Naive thymus-derived CD4-positive, alpha-beta T cell (primary cell): ENCODE measurements at regions not wholly inside any gene's neighbourhood (a gene's known extent, or its start where the extent isn't known, plus 50 kb on each side); places are given as distances from the start of the nearest gene placed in this dataset.
A peak's percentile ranks its signal among the peaks of the same experiment; 100 is the strongest.

Experiments
- ATAC-seq: fragments of 150-1000 bp; cut with Tn5 transposase; 2 replicates; pipeline ENCODE4 v1.10.0; 2021; ENCODE audit warnings: mild to moderate bottlenecking, moderate library complexity
- CTCF ChIA-PET: fragments of 350-600 bp; sonication (Branson Sonifier 250); formaldehyde crosslinking; loops from one replicate; lab custom pipeline; 2021; ENCODE audit warnings: antibody characterized with exemption; lab: Charles Lee
- POLR2A ChIA-PET: fragments of 350-600 bp; sonication (Branson Sonifier 250); formaldehyde crosslinking; loops from one replicate; lab custom pipeline; 2021; ENCODE audit warnings: antibody characterized with exemption, inconsistent platforms; lab: Charles Lee
- DNase-seq, 9 donors: peaks; one replicate each; pipeline versions ENCODE4 v3.0.0 to v3.0.0-alpha.2; 2020 to 2022; ENCODE audit warnings: mixed read lengths in 1 of 9
- H3K27ac ChIP-seq: one replicate; pipeline ENCODE4 v1.7.0; 2013; ENCODE audit warnings: mild to moderate bottlenecking, low read depth, low read length, moderate library complexity
- H3K27me3 ChIP-seq, 2 donors: one replicate each; pipeline ENCODE4 v1.7.0; 2013; ENCODE audit warnings: low read length in 2 of 2, mild to moderate bottlenecking in 2 of 2, moderate library complexity in 2 of 2; ENCODE audit not compliant: control insufficient read depth in 2 of 2, insufficient read depth in 2 of 2
- H3K36me3 ChIP-seq, 3 experiments: 1 replicate in 2 of 3; 2 replicates in 1 of 3; pipeline ENCODE4 v1.7.0; 2013; ENCODE audit warnings: low read length in 3 of 3, mild to moderate bottlenecking in 3 of 3, moderate library complexity in 1 of 3; ENCODE audit not compliant: insufficient read depth in 3 of 3, control insufficient read depth in 2 of 3
- H3K4me1 ChIP-seq, 2 donors: one replicate each; pipeline ENCODE4 v1.7.0; 2013; ENCODE audit warnings: low read length in 2 of 2, mild to moderate bottlenecking in 2 of 2, moderate library complexity in 1 of 2; ENCODE audit not compliant: control insufficient read depth in 2 of 2, insufficient read depth in 2 of 2
- H3K4me3 ChIP-seq: 2 replicates; pipeline ENCODE4 v1.7.0; 2013; ENCODE audit warnings: mild to moderate bottlenecking, low read length
- H3K9me3 ChIP-seq, 3 experiments: 1 replicate in 2 of 3; 2 replicates in 1 of 3; pipeline ENCODE4 v1.7.0; 2013; ENCODE audit warnings: low read length in 3 of 3; ENCODE audit not compliant: control insufficient read depth in 2 of 3
- H3K27ac Mint-ChIP-seq, 9 donors: one replicate each; pipeline ENCODE4 v1.8.0; 2020 to 2022; ENCODE audit warnings: mixed read lengths in 9 of 9, mild to moderate bottlenecking in 8 of 9, moderate library complexity in 5 of 9, inconsistent platforms in 2 of 9
- H3K27me3 Mint-ChIP-seq, 5 donors: one replicate each; pipeline ENCODE4 v1.8.0; 2021 to 2022; ENCODE audit warnings: mixed read lengths in 5 of 5, mild to moderate bottlenecking in 1 of 5
- H3K36me3 Mint-ChIP-seq, 5 donors: one replicate each; pipeline ENCODE4 v1.8.0; 2020 to 2022; ENCODE audit warnings: mixed read lengths in 5 of 5, mild to moderate bottlenecking in 3 of 5, inconsistent platforms in 1 of 5
- H3K4me1 Mint-ChIP-seq, 7 donors: one replicate each; pipeline ENCODE4 v1.8.0; 2020 to 2022; ENCODE audit warnings: mixed read lengths in 7 of 7, mild to moderate bottlenecking in 3 of 7, inconsistent platforms in 1 of 7
- H3K4me3 Mint-ChIP-seq, 10 donors: one replicate each; pipeline ENCODE4 v1.8.0; 2020 to 2022; ENCODE audit warnings: mild to moderate bottlenecking in 10 of 10, mixed read lengths in 10 of 10, moderate library complexity in 6 of 10, inconsistent platforms in 2 of 10
- H3K9me3 Mint-ChIP-seq, 11 donors: one replicate each; pipeline ENCODE4 v1.8.0; 2020 to 2022; ENCODE audit warnings: mixed read lengths in 11 of 11, mild to moderate bottlenecking in 4 of 11, inconsistent platforms in 1 of 11, moderate library complexity in 1 of 11
- intact Hi-C, 2 donors: fragments of 100-400 bp; cut with micrococcal nuclease; formaldehyde crosslinking; loops; one replicate each; pipeline ENCODE4 v1.15.1; 2023

- Histone ChIP-seq H3K4me3 (no peak overlapping the region), H3K4me1 (no peaks in the 10 kb centered on the region), H3K27ac (no peak overlapping the region), H3K36me3 (no peaks in the 10 kb centered on the region), H3K27me3 (no peaks in the 10 kb centered on the region), H3K9me3 (no peaks in the 10 kb centered on the region)
- DNase-seq (no peak), ATAC-seq (no peak)
- no peak overlapping the region for H3K4me3 Mint-ChIP-seq
- ChIA-PET CTCF (no interaction called here), POLR2A (no interaction called here)
- peaks cover 0 to 5% (median 0%) of the 10 kb centered on the region in 7 donors for H3K4me1 Mint-ChIP-seq
- H3K36me3 Mint-ChIP-seq, result peaks cover 0 to 5% (median 0%) of the 10 kb centered on the region in 5 donors
- H3K27ac Mint-ChIP-seq, result peak overlapping the region in 1 of 9 donors; percentile 74
- intact Hi-C loops, result no loop called here
- H3K9me3 Mint-ChIP-seq, result peaks cover 0 to 5% (median 0%) of the 10 kb centered on the region in 11 donors
- H3K27me3 Mint-ChIP-seq, result peaks cover 0 to 16% (median 0%) of the 10 kb centered on the region in 5 donors
Observed at GRCh38 chr9:78150983-78151356, 84.9 kb upstream of the CEP78 start.

- peaks cover 0 to 14% (median 0%) of the 10 kb centered on the region in 5 donors for H3K27me3 Mint-ChIP-seq
- no peaks in the 10 kb centered on the region for H3K9me3 ChIP-seq
- DNase-seq (no peak), ATAC-seq (no peak)
- H3K27ac Mint-ChIP-seq, result peak overlapping the region in 1 of 9 donors; percentile 74
- H3K36me3 ChIP-seq, result no peaks in the 10 kb centered on the region
- H3K27ac ChIP-seq, result no peak overlapping the region
- H3K4me1 Mint-ChIP-seq, result peaks cover 0 to 5% (median 0%) of the 10 kb centered on the region in 7 donors
- no peaks in the 10 kb centered on the region for H3K27me3 ChIP-seq
- ChIA-PET POLR2A (interaction anchor here (0.8 kb wide), 1 partner anchor 21 kb away, joined by 3 read pairs; no protein-coding TSS in a partner anchor), CTCF (no interaction called here)
- H3K4me1 ChIP-seq, result no peaks in the 10 kb centered on the region
- intact Hi-C loops, result no loop called here
- peaks cover 0 to 5% (median 0%) of the 10 kb centered on the region in 11 donors for H3K9me3 Mint-ChIP-seq
- no peak overlapping the region for H3K4me3 Mint-ChIP-seq
- no peak overlapping the region for H3K4me3 ChIP-seq
- peaks cover 0 to 5% (median 0%) of the 10 kb centered on the region in 5 donors for H3K36me3 Mint-ChIP-seq
Observed at GRCh38 chr9:78150312-78150982, 85.4 kb upstream of the CEP78 start.

GRCh38 chr9:78149702-78150291 lies 86.1 kb upstream of the CEP78 start:
- H3K4me1 Mint-ChIP-seq, result peaks cover 0 to 7% (median 0%) of the 10 kb centered on the region in 7 donors
- H3K36me3 ChIP-seq, result no peaks in the 10 kb centered on the region
- H3K27me3 ChIP-seq, result no peaks in the 10 kb centered on the region
- no peak for DNase-seq
- no peak overlapping the region for H3K4me3 Mint-ChIP-seq
- H3K27ac Mint-ChIP-seq, result no peak overlapping the region
- CTCF ChIA-PET, result interaction anchor here (0.6 kb wide), 1 partner anchor 714 kb away, joined by 4 read pairs; no protein-coding TSS in a partner anchor
- POLR2A ChIA-PET, result interaction anchor here (0.8 kb wide), 1 partner anchor 21 kb away, joined by 3 read pairs; no protein-coding TSS in a partner anchor
- no peaks in the 10 kb centered on the region for H3K9me3 ChIP-seq
- no peak overlapping the region for H3K27ac ChIP-seq
- no peak for ATAC-seq
- no peaks in the 10 kb centered on the region for H3K4me1 ChIP-seq
- H3K36me3 Mint-ChIP-seq, result peaks cover 0 to 5% (median 0%) of the 10 kb centered on the region in 5 donors
- peaks cover 0 to 3% (median 0%) of the 10 kb centered on the region in 11 donors for H3K9me3 Mint-ChIP-seq
- peaks cover 0 to 10% (median 0%) of the 10 kb centered on the region in 5 donors for H3K27me3 Mint-ChIP-seq
- intact Hi-C loops, result no loop called here
- H3K4me3 ChIP-seq, result no peak overlapping the region

DNA sequence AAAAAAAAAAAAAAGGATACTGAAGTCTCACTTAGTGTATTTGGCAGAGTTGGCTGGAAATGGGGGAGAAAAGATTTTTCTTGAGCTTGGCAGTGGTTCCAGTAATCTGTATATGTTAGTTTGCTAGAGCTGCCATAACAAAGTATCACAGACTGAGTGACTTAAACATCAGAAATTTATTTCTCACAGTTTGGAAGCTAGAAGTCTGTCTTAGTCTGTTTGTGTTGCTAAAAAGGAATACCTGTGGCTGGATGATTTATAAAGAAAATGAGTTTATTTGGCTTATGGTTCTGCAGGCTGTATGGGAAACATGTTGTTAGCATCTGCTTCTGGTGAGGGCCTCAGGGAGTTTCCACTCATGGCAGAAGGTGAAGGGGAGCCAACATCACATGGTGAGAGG lies 89.6 kb upstream of the CEP78 start:
- no peak overlapping the region for H3K27ac ChIP-seq
- intact Hi-C loops, result no loop called here
- DNase-seq (no peak), ATAC-seq (no peak)
- no peaks in the 10 kb centered on the region for H3K4me1 ChIP-seq
- ChIA-PET CTCF (interaction anchor here (0.5 kb wide), 1 partner anchor 26 kb away, joined by 3 read pairs; no protein-coding TSS in a partner anchor), POLR2A (interaction anchor here (0.6 to 0.7 kb wide), 3 partner anchors 19 to 39 kb away, joined by 3 to 5 read pairs (median 3); no protein-coding TSS in a partner anchor)
- Mint-ChIP-seq H3K27me3 (no peaks in the 10 kb centered on the region), H3K9me3 (peaks cover 4 to 16% (median 9%) of the 10 kb centered on the region in 11 donors), H3K36me3 (peaks cover 5 to 16% (median 7%) of the 10 kb centered on the region in 5 donors), H3K4me3 (no peak overlapping the region), H3K27ac (no peak overlapping the region), H3K4me1 (peaks cover 0 to 12% (median 0%) of the 10 kb centered on the region in 7 donors)
- H3K36me3 ChIP-seq, result no peaks in the 10 kb centered on the region
- no peak overlapping the region for H3K4me3 ChIP-seq
- no peaks in the 10 kb centered on the region for H3K27me3 ChIP-seq
- no peaks in the 10 kb centered on the region for H3K9me3 ChIP-seq

DNA sequence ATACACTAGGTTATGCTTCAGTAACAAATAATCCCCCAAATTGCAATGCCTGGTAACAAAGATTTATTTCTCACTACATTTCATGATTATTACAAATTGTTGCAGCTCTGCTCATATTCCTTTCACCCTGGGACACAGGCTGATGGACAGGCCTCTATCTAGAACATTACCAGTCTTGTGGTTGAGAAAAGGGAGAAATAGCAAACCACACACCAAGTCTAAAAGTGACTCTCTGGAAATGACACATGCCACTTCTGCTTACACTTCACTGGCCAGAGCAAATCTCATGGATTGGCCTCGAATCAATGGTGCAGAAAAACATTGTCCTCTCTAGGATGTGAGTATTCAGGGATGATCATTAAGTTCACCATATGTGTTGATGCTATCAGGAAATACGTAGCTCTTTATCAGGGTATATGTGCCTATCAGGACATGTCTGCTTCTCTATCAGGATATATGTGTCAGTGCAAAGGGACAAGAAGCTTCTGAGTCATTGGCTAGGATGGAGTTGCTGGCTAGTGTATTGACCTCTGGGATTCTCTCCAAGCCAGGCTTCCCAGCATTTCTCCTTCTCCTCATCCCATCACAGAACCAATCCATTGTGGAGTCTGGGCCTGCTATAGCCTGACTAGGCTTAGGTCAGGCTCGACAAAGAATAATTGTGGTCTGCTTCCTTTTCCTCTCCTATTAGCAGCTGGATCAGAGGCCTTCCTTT lies 91.1 kb upstream of the CEP78 start:
- H3K27ac ChIP-seq, result no peak overlapping the region
- no peaks in the 10 kb centered on the region for H3K9me3 ChIP-seq
- no peak for ATAC-seq
- no peak for DNase-seq
- CTCF ChIA-PET, result no interaction called here
- no peak overlapping the region for H3K4me3 ChIP-seq
- H3K4me1 Mint-ChIP-seq, result peaks cover 0 to 12% (median 0%) of the 10 kb centered on the region in 7 donors
- intact Hi-C loops, result no loop called here
- H3K36me3 ChIP-seq, result no peaks in the 10 kb centered on the region
- no peak overlapping the region for H3K4me3 Mint-ChIP-seq
- no peaks in the 10 kb centered on the region for H3K27me3 ChIP-seq
- H3K9me3 Mint-ChIP-seq, result peaks cover 7 to 24% (median 12%) of the 10 kb centered on the region in 11 donors
- peaks cover 5 to 16% (median 9%) of the 10 kb centered on the region in 5 donors for H3K36me3 Mint-ChIP-seq
- POLR2A ChIA-PET, result no interaction called here
- H3K27me3 Mint-ChIP-seq, result no peaks in the 10 kb centered on the region
- H3K4me1 ChIP-seq, result no peaks in the 10 kb centered on the region
- H3K27ac Mint-ChIP-seq, result peak overlapping the region in 1 of 9 donors; percentile 35

GRCh38 chr9:78144008-78144381 lies 91.9 kb upstream of the CEP78 start:
- no peak overlapping the region for H3K27ac ChIP-seq
- Mint-ChIP-seq H3K36me3 (peaks cover 5 to 16% (median 12%) of the 10 kb centered on the region in 5 donors), H3K27me3 (no peaks in the 10 kb centered on the region), H3K27ac (no peak overlapping the region), H3K4me1 (peaks cover 0 to 12% (median 0%) of the 10 kb centered on the region in 7 donors), H3K9me3 (peaks cover 7 to 30% (median 16%) of the 10 kb centered on the region in 11 donors), H3K4me3 (no peak overlapping the region)
- no peaks in the 10 kb centered on the region for H3K9me3 ChIP-seq
- no peak overlapping the region for H3K4me3 ChIP-seq
- H3K27me3 ChIP-seq, result no peaks in the 10 kb centered on the region
- POLR2A ChIA-PET, result interaction anchor here (0.7 kb wide), 1 partner anchor 12 kb away, joined by 3 read pairs; no protein-coding TSS in a partner anchor
- DNase-seq, result no peak
- ATAC-seq, result no peak
- CTCF ChIA-PET, result no interaction called here
- no peaks in the 10 kb centered on the region for H3K4me1 ChIP-seq
- no peaks in the 10 kb centered on the region for H3K36me3 ChIP-seq
- intact Hi-C loops, result no loop called here
